DOHH2 (cell line): ENCODE measurements at regions not wholly inside any gene's neighbourhood (a gene's known extent, or its start where the extent isn't known, plus 50 kb on each side); places are given as distances from the start of the nearest gene placed in this dataset.
"Not testable (repeated sequence)": the region's sequence is repeated elsewhere in the genome, so short reads cannot be mapped to it uniquely, and the experiment has no call there.

Experiments used
- EZH2phosphoT487 ChIP-seq: fragments of 200-600 bp; sonication (generic); IDR thresholded peaks from 2 replicates; pipeline ENCODE4 v1.6.1; 2017; ENCODE audit warnings: borderline replicate concordance, mild to moderate bottlenecking, antibody characterized with exemption, low read length, moderate library complexity, mixed read lengths
- TF ChIP-seq, protein P1 (sequence below): fragments of 200-600 bp; sonication (generic); IDR thresholded peaks from one replicate; pipeline ENCODE4 v1.5.1; 2014; ENCODE audit warnings: antibody characterized with exemption, mild to moderate bottlenecking, low read depth, low read length; ENCODE audit not compliant: poor library complexity, severe bottlenecking

DNA sequence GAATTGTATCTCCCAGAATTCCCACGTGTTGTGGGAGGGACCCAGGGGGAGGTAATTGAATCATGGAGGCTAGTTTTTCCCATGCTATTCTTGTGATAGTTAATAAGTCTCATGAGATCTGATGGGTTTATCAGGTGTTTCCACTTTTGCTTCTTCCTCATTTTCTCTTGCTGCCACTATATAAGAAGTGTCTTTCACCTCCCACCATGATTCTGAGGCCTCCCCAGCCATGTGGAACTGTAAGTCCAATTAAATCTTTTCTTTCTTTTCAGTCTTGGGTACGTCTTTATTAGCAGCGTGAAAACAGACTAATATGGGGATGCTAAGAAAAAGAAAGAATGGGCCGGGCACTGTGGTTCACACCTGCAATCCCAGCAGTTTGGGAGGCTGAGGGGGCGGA is 124.0 kb upstream of the SERBP1 start:
- TF ChIP-seq, protein P1, sequence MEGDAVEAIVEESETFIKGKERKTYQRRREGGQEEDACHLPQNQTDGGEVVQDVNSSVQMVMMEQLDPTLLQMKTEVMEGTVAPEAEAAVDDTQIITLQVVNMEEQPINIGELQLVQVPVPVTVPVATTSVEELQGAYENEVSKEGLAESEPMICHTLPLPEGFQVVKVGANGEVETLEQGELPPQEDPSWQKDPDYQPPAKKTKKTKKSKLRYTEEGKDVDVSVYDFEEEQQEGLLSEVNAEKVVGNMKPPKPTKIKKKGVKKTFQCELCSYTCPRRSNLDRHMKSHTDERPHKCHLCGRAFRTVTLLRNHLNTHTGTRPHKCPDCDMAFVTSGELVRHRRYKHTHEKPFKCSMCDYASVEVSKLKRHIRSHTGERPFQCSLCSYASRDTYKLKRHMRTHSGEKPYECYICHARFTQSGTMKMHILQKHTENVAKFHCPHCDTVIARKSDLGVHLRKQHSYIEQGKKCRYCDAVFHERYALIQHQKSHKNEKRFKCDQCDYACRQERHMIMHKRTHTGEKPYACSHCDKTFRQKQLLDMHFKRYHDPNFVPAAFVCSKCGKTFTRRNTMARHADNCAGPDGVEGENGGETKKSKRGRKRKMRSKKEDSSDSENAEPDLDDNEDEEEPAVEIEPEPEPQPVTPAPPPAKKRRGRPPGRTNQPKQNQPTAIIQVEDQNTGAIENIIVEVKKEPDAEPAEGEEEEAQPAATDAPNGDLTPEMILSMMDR: not testable (repeated sequence)
- not testable (repeated sequence) for TF ChIP-seq EZH2phosphoT487
